ENCODE measurements at regions not wholly inside any gene's neighbourhood (a gene's known extent, or its start where the extent isn't known, plus 50 kb on each side); places are given as distances from the start of the nearest gene placed in this dataset.
"Not testable (repeated sequence)": the region's sequence is repeated elsewhere in the genome, so short reads cannot be mapped to it uniquely, and the experiment has no call there.

GRCh38 chr3:22414239-22414638 is 663.2 kb upstream of the ZNF385D start:
- DNase-seq = no peak

- DNase-seq = not testable (repeated sequence)
Observed at GRCh38 chr3:22416838-22417446, 665.9 kb upstream of the ZNF385D start.

- DNase-seq = no peak
Observed at GRCh38 chr3:22419261-22419660, 668.3 kb upstream of the ZNF385D start.

- DNase-seq = no peak
Observed at GRCh38 chr3:22421589-22421988, 670.6 kb upstream of the ZNF385D start.

- DNase-seq = no peak
Observed at GRCh38 chr3:22431334-22431733, 680.3 kb upstream of the ZNF385D start.

GRCh38 chr3:22439626-22440025 is 688.6 kb upstream of the ZNF385D start:
- DNase-seq = no peak

GRCh38 chr3:22441711-22442110 is 690.7 kb upstream of the ZNF385D start:
- DNase-seq = no peak

GRCh38 chr3:22443571-22444233 is 692.7 kb upstream of the ZNF385D start:
- DNase-seq = no peak

GRCh38 chr3:22445336-22445735 is 694.3 kb upstream of the ZNF385D start:
- DNase-seq = not testable (repeated sequence)

GRCh38 chr3:22450786-22451400 is 699.9 kb upstream of the ZNF385D start:
- DNase-seq = peak; percentile 14

- DNase-seq = no peak
Observed at GRCh38 chr3:22451501-22451900, 700.5 kb upstream of the ZNF385D start.

GRCh38 chr3:22453906-22454535 is 703.0 kb upstream of the ZNF385D start:
- DNase-seq = no peak

GRCh38 chr3:22469995-22470394 is 719.0 kb upstream of the ZNF385D start:
- no peak for DNase-seq

GRCh38 chr3:22471557-22471956 is 720.5 kb upstream of the ZNF385D start:
- no peak for DNase-seq

- DNase-seq = no peak
Observed at GRCh38 chr3:22474706-22475445, 723.9 kb upstream of the ZNF385D start.

- DNase-seq = no peak
Observed at GRCh38 chr3:22475665-22476240, 724.7 kb upstream of the ZNF385D start.

- no peak for DNase-seq
Observed at GRCh38 chr3:22476976-22477375, 726.0 kb upstream of the ZNF385D start.

- no peak for DNase-seq
Observed at GRCh38 chr3:22485954-22486353, 717.2 kb upstream of the UBE2E2 start.

- DNase-seq = no peak
Observed at GRCh38 chr3:22490747-22491146, 712.4 kb upstream of the UBE2E2 start.

GRCh38 chr3:22491344-22491743 is 711.8 kb upstream of the UBE2E2 start:
- DNase-seq = no peak

GRCh38 chr3:22492342-22492741 is 710.8 kb upstream of the UBE2E2 start:
- DNase-seq = no peak

GRCh38 chr3:22495241-22495640 is 707.9 kb upstream of the UBE2E2 start:
- no peak for DNase-seq

GRCh38 chr3:22495791-22496190 is 707.3 kb upstream of the UBE2E2 start:
- no peak for DNase-seq
